Amygdala (tissue), 56 donors: ENCODE measurements at regions not wholly inside any gene's neighbourhood (a gene's known extent, or its start where the extent isn't known, plus 50 kb on each side); places are given as distances from the start of the nearest gene placed in this dataset.

Source experiments
- DNase-seq, 56 donors: peaks; one replicate each; lab custom pipeline; 2025; lab: John Stamatoyannopoulos, UW

- DNase-seq: no peak
These were observed 935.9 kb downstream of the GATA3 start for GRCh38 chr10:8990280-8990987.

DNA sequence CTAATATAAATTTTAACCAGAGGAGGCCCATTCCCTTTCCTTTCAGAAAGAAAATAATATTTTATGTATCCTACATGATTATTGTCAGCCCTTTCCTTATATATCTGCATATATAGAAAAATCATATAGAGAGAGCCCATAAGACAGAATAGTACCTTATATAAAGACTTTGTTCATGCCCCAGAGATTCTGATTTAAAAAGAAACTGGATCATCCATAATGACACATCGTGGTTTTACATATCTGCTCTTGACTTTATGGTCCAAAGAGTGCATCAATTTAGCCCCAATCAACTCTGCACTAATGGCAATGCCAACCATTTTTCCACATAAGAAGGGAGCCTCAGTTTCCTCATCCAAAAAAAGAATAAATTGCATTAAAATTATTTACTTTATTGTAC is 937.5 kb downstream of the GATA3 start:
- DNase-seq: no peak

DNA sequence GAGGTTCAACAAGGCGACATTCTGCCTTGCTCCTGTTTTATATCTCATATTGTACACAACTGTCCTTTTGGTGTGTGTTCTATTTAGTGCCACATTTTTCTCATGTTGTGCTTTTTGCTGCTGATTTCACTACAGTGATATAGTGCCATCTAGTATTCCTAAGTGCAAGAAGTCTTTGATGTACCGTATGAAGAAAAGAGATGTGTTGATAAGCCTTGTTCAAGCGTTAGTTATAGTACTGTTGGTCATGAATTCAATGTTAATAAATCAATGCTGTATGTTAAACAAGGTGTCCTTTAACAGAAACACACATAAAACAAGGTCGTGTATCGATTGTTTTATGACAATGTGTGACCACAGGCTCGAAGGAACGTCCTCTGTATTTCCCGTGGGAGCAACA is 939.4 kb downstream of the GATA3 start:
- DNase-seq: no peak

GRCh38 chr10:8998751-8999150 is 944.3 kb downstream of the GATA3 start:
- no peak for DNase-seq

DNA sequence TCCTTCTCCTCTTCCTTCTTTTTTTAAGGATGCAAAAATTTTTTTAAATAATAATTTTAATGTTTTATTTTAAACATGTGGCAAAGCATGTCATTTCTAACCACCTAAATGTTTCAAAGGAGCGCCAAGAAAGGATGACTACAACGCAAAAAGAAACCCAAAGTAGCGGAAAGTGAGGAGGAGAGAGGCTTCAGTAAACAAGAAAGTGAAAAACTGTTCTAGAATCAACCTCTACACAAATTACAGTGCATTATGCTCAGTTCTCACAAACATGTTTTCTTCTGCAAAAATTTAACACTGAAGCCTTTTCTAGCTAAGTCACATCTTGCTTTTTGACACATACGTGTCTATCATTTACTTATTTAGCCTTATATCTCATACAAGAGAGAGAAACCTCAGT is 948.6 kb downstream of the GATA3 start:
- no peak for DNase-seq

GRCh38 chr10:9004736-9005135 is 950.2 kb downstream of the GATA3 start:
- DNase-seq: no peak

GRCh38 chr10:9009505-9009904 is 955.0 kb downstream of the GATA3 start:
- DNase-seq: no peak

DNA sequence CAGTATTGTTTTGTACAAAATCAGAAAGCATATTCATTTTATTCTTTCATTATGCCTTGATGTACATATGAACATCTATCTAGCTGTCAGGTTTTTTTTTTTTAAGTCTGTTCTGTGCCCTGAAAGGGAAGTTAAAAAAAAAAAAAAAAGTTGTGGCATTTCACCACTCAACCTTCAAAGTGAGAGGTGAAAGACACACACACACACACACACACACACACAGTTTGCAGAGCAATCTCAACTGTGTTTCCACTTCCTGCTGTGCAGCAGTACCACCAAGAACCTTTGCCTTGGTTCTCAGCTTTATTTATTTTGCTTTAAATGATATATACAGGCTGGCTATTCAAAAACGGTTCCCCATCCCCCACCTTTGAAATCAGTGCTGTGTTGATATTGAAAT is 955.6 kb downstream of the GATA3 start:
- no peak for DNase-seq

DNA sequence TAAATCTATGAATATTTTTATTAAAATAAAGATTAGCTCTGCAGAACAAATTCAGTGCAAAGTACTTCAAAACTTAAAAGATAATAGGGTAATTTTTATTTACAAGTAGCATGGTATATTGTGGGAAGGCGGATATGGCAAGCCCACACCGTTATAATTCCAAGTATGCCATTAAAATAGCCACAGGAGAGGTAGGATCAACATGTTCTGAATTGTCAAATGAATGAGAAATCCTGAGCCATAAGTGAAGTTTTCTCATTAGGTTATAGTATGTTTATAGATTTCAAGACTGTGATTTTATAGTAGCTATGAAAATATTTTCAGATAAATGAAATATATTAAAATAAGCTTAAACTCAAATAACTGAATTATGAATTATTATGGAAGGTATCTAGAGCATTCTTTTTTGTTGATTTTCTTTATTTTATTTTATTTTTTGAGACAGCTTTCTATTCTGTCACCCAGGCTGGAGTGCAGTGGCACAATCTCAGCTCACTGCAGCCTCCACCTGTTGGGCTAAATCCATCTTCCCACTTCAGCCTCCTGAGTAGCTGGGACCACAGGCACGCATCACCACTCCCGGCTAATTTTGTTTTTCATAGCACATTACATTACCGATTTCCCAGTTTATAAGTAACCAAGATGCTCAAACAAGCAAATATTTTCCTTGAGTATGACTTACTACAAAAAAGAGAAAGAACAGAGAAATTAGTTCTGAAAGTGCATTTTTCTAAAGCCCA is 956.6 kb downstream of the GATA3 start:
- DNase-seq: no peak

GRCh38 chr10:9012312-9012711 is 957.8 kb downstream of the GATA3 start:
- DNase-seq: no peak

DNA sequence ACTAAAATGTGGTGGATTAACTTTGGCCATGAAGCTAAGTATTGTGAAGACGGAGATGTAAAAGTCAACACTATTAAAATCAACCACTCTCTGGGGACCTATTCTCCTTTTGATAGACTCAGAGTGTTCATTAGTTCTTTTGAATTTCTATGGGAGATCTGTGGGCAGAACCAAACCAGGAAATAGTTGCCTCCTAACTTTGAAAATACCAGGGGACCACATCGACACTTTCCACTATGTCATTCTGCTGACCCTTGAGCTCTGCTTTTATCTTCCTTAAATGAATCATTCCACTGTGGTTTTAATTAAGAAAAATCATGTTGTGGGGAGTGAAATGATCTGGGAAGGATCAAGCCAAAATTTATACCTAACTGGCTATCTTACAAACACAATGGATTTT is 960.5 kb downstream of the GATA3 start:
- DNase-seq: no peak

- DNase-seq: no peak
These were observed 961.0 kb downstream of the GATA3 start for GRCh38 chr10:9015447-9015846.

GRCh38 chr10:9016930-9017329 is 962.4 kb downstream of the GATA3 start:
- DNase-seq: no peak

DNA sequence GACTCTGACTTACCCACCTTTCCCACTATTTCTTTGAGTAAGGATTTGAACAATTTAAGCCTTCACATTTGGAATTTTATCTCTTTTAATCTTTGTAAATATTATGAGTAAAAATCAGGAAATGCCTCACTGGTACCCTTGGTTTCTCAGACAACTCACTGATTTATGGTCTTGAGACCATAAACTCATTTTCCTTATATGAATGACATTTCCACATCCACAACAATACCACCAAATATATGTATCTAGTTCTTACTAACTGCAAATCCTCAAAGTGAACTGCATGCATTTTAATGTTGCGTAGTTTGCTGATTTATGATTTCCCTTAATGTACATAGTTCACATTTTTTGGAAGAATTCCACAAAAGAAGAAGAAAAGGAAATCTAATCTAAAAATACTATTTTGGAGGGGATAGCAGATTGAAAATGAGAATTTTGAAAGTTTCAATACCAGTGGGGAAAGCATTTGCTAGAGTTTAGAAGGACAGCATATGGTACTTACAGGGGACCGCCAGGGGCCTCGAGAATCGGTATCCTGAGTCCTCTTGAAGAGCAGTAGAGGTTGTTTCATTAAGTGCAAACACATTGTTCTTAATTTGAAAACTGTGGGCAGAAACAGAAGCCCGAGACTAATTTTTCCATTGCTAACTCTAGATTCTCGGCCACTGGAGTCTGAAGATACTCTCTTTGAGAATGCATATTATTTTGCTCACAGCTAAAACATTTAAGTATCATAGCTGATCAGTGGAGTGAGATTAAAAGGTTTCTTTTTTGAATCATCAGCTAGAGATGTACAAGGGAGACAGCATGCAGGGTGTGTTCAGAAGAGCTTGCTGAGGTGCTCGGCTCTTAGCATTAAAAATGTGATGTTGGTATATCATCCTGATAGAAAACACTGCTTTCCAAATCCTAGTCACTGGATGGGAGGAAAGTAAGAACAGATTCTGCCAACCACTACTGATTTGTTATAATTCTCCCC is 964.0 kb downstream of the GATA3 start:
- no peak for DNase-seq

- DNase-seq: no peak
These were observed 968.7 kb downstream of the GATA3 start for GRCh38 chr10:9023206-9023605.

DNA sequence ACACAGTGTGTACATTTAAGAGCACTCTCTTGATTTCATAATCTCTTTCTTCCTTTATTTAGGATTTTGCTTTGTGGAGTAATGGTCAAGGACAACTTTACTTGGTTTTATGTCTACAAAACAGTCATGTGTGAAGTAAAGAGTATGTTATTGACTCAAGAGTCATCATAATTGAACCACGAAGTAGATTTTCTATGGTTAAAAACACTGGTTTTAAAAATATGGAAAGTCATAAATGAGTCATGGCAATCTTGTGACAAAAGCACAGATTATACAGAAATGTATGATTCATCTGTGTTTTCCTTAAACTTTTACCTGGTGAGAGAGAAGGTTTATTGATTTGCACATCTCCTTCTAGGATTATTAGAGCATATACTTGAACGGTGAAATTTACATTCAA is 969.7 kb downstream of the GATA3 start:
- DNase-seq: no peak

- no peak for DNase-seq
These were observed 973.7 kb downstream of the GATA3 start for GRCh38 chr10:9028231-9028630.

GRCh38 chr10:9035355-9035754 is 980.9 kb downstream of the GATA3 start:
- DNase-seq: no peak

DNA sequence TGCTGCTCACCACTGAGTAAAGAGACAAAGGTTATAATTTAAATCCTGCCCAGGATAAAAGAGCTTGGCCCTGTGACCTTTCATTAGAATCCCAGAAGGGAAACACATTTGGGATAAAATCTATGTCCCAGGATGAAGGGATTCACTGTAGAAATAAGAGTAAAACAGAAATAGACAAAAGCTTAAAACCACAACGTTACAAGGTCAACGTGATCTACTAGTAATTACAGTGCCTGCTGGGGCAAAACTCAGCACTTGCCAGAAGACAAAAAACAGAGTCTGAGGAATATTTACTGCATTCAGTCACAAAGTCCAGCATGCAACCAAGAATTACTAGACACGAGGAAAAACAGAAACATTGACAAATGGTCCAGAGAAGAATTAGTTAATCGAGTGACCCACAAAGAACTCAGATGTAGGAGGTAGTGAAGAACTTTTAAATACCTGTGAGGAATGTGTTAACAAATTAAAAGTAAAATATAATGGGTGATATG is 982.3 kb downstream of the GATA3 start:
- no peak for DNase-seq

GRCh38 chr10:9038146-9038714 is 983.7 kb downstream of the GATA3 start:
- peak in 2 of 56 donors; percentile 0 to 1 for DNase-seq

- DNase-seq: no peak
These were observed 989.0 kb downstream of the GATA3 start for GRCh38 chr10:9043466-9043865.
